Body of pancreas (tissue), 4 donors: ENCODE measurements at regions not wholly inside any gene's neighbourhood (a gene's known extent, or its start where the extent isn't known, plus 50 kb on each side); places are given as distances from the start of the nearest gene placed in this dataset.

Experiments
- POLR2A ChIP-seq, 3 donors: fragments of 450-650 bp; IDR thresholded peaks; one replicate each; pipeline ENCODE4 v1.6.1; 2016; ENCODE audit warnings: antibody characterized with exemption in 3 of 3, mild to moderate bottlenecking in 2 of 3
- TF ChIP-seq, protein P1 (sequence below), 7 experiments: fragments of 450-650 bp in 4 of 7; fragments of 200-600 bp in 3 of 7; sonication (generic) in 3 of 7; IDR thresholded peaks; one replicate each; pipeline ENCODE4 v1.5.1; 2016 to 2019; ENCODE audit warnings: antibody characterized with exemption in 7 of 7

DNA sequence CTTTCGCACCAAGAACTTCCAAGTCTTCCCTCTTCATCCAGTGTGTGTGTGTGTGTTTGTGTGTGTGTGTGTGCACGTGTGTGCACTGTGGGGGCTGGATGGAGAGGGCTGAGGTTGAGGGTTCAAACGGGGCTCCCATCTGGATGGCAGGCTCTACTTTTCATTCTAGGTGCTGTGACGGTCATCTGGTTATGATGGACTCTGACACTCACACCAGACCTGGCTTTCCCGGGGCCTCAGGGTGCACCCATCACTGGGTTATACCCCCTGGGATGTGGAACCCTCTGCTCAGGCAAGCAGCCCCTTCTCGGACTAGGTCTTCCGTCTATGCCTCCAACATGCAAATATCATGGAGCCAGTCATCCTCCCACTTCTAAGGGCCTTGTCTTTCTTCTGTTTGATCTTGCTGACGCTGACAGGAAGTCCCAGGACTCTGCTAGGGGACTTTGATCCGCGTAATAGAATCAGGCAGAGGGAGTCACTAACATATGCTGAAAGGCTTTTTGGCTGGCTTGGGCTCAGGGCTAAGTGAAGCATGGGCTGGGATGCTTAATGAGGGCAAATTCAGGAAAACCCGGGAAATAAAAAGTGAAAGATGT is 313.6 kb downstream of the CDC5L start:
- TF ChIP-seq, protein P1, sequence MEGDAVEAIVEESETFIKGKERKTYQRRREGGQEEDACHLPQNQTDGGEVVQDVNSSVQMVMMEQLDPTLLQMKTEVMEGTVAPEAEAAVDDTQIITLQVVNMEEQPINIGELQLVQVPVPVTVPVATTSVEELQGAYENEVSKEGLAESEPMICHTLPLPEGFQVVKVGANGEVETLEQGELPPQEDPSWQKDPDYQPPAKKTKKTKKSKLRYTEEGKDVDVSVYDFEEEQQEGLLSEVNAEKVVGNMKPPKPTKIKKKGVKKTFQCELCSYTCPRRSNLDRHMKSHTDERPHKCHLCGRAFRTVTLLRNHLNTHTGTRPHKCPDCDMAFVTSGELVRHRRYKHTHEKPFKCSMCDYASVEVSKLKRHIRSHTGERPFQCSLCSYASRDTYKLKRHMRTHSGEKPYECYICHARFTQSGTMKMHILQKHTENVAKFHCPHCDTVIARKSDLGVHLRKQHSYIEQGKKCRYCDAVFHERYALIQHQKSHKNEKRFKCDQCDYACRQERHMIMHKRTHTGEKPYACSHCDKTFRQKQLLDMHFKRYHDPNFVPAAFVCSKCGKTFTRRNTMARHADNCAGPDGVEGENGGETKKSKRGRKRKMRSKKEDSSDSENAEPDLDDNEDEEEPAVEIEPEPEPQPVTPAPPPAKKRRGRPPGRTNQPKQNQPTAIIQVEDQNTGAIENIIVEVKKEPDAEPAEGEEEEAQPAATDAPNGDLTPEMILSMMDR (IDR thresholded peaks at IDR 0.05), result no peak
- TF ChIP-seq POLR2A (IDR thresholded peaks at IDR 0.05), result no peak
